ENCODE measurements at regions not wholly inside any gene's neighbourhood (a gene's known extent, or its start where the extent isn't known, plus 50 kb on each side); places are given as distances from the start of the nearest gene placed in this dataset.

DNA sequence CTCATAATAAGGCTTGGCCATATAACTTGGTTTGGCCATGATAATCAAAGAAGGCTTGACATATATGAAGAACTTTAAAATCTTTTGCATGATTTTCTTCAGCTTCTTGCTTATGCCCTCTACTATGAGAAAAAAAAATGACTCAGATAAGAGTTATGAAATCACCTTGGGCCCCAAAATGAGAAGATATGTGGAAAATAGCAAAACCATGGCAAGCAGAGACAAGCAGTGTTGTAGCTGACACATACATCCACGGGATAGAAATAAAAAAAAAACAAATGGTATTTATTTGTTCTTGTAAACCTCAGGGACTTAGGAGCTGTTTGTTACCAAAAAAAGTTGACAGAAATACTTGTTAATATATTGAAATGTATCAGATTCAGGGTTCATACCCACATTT, 614.8 kb upstream of the BCHE start:
- no peak for DNase-seq
- dilution Hi-C loops (cut with HindIII; ENCODE audit: low sequenced_read_pairs, unreplicated experiment): no loop called here
- H3K9ac ChIP-seq (ENCODE audit: low read depth, low read length): no peak overlapping the region
- H3K27me3 ChIP-seq (ENCODE audit: control insufficient read depth, insufficient read depth, low read length): no peaks in the 10 kb centered on the region
- ATAC-seq (ENCODE audit: low read depth): no peak
- H3K27ac ChIP-seq (ENCODE audit: insufficient read depth, low read length): no peak overlapping the region
- POLR2A ChIA-PET (ENCODE audit: unreplicated experiment): no interaction called here
- no peak overlapping the region for H3K18ac ChIP-seq (ENCODE audit: low read depth, low read length)
- no peak overlapping the region for H2BK120ac ChIP-seq (ENCODE audit: low read depth, low read length)
- no peaks in the 10 kb centered on the region for H3K9me3 ChIP-seq (ENCODE audit: control insufficient read depth, insufficient read depth, low read length)
- H3K4ac ChIP-seq (ENCODE audit: low read depth, low read length): no peak overlapping the region
- no peak overlapping the region for H3K56ac ChIP-seq (ENCODE audit: extremely low read depth, insufficient read depth, low read length)
- CTCF ChIA-PET: no interaction called here
- no peak overlapping the region for H2AFZ ChIP-seq (replicated peaks; ENCODE audit: low read length, poor library complexity)
- H3K14ac ChIP-seq (replicated peaks; ENCODE audit: low read depth, low read length): no peak overlapping the region
- no peaks in the 10 kb centered on the region for H3K79me1 ChIP-seq (ENCODE audit: low read depth in 1 of 2, low read length in 2 of 2)
- no peaks in the 10 kb centered on the region; the same call in 1 of the 2 replicates for H3K4me1 ChIP-seq (ENCODE audit: control insufficient read depth, insufficient read depth, low read length)
- H2AK9ac ChIP-seq (replicated peaks; ENCODE audit: low read depth, low read length, poor library complexity): no peak overlapping the region
- no peak overlapping the region for H4K5ac ChIP-seq (ENCODE audit: low read depth, low read length)
- H2AK5ac ChIP-seq (ENCODE audit: low read depth, low read length): no peak overlapping the region
- no peaks in the 10 kb centered on the region for H4K20me1 ChIP-seq (ENCODE audit: insufficient read depth, low read length)
- no peak overlapping the region for H3K23ac ChIP-seq (ENCODE audit: low read depth, low read length)
- no peak overlapping the region for H2BK20ac ChIP-seq (ENCODE audit: low read depth, low read length)
- in situ Hi-C loops (cut with MboI; ENCODE audit: low sequenced_read_pairs): no loop called here
- intact Hi-C loops (cut with micrococcal nuclease): no loop called here
- no TSS peak for BruUV-seq (replicated peaks)
- no peaks in the 10 kb centered on the region for H3K9me1 ChIP-seq (ENCODE audit: insufficient read depth, low read length)
- no peak overlapping the region for H3K4me2 ChIP-seq (ENCODE audit: low read depth, low read length)
- no peak overlapping the region for H4K8ac ChIP-seq (ENCODE audit: low read depth in 2 of 2, low read length in 2 of 2)
- no CpG with 5 or more reads among the region's 1 CpG for WGBS, 2 experiments (ENCODE audit: extremely low coverage in 2 of 2, insufficient read length in 1 of 2)
- no peak overlapping the region for H2BK5ac ChIP-seq (ENCODE audit: low read depth, low read length, poor library complexity, severe bottlenecking)
- no peak overlapping the region for H2BK15ac ChIP-seq (ENCODE audit: low read depth, low read length)
- no peaks in the 10 kb centered on the region for H3K36me3 ChIP-seq (ENCODE audit: control insufficient read depth, insufficient read depth, low read length)
- no peak overlapping the region for H4K91ac ChIP-seq (ENCODE audit: insufficient read depth, low read depth, low read length)
- H3K4me3 ChIP-seq (ENCODE audit: insufficient read depth, low read depth, low read length): no peak overlapping the region
- TF ChIP-seq FOS (IDR thresholded peaks at IDR 0.05; ENCODE audit: low read depth, low read length): no peak

Measured in IMR-90 (cell line).